Hippocampal formation (tissue), 2 donors: ENCODE measurements at regions not wholly inside any gene's neighbourhood (a gene's known extent, or its start where the extent isn't known, plus 50 kb on each side); places are given as distances from the start of the nearest gene placed in this dataset.

Source experiments
- DNase-seq, 2 donors: peaks; one replicate each; lab custom pipeline; 2025; lab: John Stamatoyannopoulos, UW

- no peak for DNase-seq
Measured at GRCh38 chr22:48318173-48318572, 1509.5 kb downstream of the BRD1 start.

- DNase-seq = no peak
Measured at GRCh38 chr22:48316257-48317250, 1511.1 kb downstream of the BRD1 start.

GRCh38 chr22:48315439-48316256 is 1512.0 kb downstream of the BRD1 start:
- DNase-seq = no peak

DNA sequence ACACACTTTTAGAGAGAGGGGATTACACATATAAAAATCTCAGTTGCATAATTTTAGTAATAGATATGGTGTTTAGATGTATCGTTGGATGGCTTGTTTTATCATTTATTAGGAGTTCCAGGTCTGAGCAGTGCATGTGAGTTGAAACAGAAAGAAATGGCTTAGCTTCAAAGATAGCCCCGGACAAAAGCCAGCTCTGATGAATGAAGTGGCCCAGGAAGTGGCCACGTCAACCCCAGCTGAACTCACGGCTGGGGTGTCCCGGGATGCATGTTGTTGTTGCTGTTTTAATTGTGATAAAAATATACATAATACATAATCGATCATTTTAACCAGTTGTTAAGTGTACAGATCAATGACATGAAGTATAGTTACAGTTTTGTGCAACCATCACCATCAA is 1513.6 kb downstream of the BRD1 start:
- DNase-seq = no peak

DNA sequence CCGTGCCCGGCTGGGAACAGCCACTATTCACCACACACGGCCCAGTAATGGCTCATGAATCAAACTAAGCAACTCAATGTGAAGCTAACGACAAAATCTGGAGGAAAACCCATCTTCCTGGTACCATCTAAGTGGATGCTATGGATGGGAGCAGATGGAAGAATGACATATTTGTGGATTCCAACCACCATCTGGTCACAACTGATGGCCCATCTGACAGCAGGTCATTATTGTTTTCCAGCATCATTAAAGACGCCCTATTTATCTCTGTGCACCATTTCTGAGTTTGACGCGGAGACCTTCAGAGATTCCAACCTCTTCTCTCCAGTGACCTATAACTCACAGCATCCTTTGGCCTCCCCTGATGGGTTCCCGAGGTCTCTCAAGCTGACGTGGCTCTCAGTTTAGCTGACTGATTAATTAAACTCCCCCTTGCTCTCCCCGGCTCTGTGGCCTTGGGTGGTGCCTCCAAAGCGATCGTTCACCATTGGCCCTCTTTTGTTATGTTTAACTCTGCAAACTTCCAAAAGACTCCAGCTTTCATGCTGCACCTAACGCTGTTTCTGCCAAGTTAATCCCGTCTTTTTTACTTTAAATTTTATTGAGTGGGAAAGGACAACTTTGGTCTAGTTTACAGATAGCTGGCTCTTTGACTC is 1514.4 kb downstream of the BRD1 start:
- DNase-seq = no peak

DNA sequence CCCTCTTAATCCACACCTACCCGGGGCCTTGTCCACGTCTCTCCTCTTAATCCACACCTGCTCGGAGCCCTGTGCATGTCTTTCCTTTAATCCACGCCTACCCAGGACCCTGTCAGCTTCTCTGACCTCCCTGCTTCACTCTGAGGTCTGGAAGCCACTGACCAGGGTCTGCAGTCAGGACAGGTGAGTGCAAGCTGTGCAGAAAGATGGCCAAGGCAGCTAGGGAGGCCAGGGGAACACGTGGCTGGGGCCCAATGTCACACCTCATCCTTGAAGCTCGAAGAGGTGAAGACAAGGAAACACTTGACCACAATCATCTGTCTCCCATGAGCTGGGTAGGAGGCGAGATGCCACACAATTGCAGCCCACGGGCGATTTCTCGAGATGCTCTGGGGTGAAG is 1516.9 kb downstream of the BRD1 start:
- DNase-seq = no peak

DNA sequence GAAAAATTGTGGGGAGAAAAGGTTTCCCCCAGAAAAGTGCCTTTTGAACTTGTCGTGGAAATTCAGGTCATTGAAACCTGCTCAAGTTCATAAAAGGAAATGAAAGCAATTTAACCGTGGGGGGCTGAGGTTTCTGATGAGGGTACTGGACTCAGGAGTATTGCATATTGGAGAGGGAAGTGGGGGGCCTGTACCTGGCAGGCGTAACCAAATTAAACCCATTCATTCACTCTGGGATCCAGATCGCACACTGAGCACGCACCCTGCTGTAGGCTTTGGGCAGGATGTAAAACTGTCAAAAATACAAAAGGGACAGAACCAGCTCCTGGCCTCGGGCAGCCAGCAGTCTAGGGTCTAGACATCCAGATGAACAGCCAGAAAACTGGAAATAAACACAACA is 1517.4 kb downstream of the BRD1 start:
- no peak for DNase-seq

- no peak for DNase-seq
Measured at GRCh38 chr22:48309836-48310235, 1517.8 kb downstream of the BRD1 start.

DNA sequence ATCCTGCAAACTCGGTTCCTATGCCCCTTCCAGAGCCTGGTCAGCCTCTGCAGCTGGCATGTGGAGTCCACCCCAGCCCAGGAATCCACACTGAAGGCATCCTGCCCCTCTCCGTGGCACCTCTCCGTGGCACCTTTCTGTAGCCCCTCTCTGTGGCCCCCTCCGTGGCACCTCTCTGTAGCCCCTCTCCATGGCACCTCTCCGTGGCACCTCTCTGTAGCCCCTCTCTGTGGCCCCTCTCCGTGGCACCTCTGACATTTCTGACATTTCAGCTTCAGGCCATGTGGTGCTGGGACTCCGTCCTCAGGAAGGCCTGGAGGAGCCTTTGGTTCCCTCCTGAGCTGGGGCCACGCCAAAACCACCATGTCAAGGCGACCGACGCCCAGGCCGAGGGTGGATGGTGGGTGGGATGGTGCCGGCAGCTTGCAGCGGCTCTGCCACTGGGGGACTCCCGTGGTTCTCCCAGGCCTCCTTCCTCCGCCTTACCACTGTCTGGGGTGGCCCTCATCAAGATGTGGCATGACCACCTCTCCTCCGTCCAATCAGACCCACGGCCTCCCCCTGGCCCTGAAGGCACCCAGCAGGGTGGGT is 1518.5 kb downstream of the BRD1 start:
- no peak for DNase-seq

- no peak for DNase-seq
Measured at GRCh38 chr22:48307931-48308330, 1519.7 kb downstream of the BRD1 start.

DNA sequence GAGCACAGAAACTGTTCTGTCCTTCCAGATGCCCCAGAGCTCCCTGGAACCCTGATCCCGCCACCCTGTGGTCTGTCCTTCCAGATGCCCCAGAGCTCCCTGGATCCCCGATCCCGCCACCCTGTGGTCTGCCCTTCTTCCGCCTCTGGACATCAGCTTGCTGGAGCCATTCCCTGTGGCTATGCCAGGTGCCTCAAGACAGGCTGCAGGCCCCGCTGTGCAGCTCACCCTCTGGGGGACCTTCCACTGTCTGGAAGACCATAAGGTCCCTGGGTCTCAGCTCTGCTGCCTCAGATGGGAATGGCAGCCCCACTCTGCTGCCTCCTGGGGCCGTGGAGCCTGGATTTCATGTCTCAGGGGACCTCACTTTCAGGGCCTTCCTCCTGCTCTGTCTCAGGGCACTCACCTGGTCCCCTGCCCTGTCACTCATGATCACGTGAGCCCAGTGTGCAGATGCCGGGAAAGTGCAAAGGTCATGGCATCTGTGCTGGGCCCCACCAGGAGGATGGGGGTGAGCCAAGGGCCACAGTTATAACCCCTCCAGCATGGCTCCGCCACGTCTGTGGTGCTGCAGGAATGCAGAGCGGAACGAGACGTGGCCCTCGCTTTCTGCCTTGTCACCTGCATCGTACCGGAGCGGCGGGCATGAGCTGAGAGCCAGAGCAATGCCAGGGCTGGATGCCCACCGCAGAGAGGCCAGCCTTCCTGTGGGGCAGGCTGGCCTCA is 1520.7 kb downstream of the BRD1 start:
- no peak for DNase-seq

- no peak for DNase-seq
Measured at GRCh38 chr22:48306284-48306683, 1521.4 kb downstream of the BRD1 start.

DNA sequence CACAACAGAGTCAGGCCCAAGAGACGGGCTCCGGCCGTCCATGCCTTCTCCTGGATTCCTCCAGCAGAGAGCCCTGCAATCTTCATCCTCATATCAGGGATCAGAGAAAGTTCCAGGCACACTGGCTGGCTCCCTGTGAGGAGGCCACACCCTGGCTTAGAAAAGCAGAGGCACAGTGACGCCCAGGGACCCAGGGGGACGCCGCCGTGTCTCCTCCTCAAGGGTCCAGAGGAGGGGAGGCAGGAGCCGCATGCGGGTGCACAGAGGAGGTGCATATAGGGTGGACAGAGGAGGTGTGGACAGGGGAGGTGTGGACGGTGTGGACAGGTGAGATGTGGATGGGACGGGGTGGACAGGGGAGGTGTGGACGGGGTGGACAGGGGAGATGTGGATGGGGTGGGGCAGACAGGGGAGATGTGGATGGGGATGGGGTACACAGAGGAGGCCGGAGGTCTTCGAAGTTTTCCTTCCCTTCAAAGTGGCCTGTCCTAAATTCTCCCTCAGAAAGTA is 1521.9 kb downstream of the BRD1 start:
- DNase-seq = no peak

GRCh38 chr22:48303369-48303725 is 1524.3 kb downstream of the BRD1 start:
- no peak for DNase-seq

DNA sequence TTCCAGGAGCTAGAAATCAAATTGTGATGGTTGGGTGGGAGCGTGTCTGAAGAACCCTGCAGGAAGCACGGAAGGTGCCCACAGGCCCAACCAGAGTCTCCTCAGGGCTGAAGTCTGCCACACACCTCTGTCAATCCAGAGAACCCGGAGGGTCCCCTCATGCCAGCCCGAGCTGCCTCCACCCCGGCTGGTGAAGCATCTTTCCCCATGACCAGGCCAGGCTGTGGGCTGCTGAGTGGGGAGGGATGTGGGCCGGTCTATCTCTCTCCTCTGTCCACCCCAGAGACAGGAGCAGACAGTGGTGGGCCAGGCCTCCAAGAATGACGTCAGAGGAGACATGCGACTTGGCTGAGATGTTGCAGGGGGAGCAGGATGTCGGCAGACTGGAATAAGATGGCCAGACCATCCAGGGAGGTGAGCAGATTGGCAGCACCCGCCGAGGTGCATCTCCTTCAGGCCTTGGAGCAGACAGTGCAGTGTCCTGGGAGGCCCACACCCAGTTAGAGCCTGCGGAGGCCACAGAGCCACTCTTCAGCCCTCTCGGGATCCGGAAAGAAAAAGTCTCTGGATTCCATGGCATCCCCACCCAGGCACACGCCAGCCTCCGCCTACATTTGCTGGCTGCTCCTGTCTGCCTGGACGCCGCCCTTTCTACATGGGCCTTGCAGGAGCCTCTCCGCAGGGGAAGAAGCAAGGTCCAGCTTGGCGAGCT is 1524.9 kb downstream of the BRD1 start:
- no peak for DNase-seq

DNA sequence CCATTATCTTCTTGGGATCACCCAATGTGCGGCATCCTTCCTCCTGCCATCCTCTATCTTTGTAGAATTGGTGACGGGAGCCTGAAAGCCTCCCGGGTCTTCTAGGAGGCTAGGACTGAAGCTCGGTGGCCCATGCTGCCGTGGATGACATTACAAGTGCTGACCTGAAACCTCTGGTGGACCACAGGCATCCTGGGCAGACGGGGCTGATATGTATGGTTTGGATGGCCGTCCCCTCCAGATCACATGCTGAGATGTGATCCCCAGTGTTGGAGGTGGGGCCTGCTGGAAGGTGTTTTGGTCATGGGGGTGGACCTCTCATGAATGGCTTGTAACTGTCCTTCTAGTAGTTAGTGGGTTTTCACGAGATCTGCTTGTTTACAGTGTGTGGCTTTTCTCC is 1525.8 kb downstream of the BRD1 start:
- no peak for DNase-seq

GRCh38 chr22:48301421-48301820 is 1526.3 kb downstream of the BRD1 start:
- no peak for DNase-seq

DNA sequence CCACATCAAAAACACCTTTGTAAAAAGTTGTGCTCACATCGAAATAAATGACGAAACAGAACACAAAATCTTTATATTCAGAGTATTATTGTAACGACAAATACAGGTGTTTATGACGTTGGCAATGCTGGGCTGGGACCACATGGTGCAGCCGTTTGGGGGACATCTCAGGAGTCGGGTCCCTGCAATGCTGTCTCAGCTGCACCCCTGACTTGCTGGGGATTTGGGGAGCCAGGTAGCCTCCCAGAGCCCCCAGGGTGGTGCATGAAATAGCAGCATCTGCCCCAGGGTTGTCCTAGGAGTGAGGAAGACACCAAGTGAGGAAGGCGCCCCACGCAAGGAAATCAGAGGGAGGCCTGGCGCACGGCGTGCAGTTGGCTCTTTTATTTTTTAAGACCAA is 1526.8 kb downstream of the BRD1 start:
- DNase-seq = no peak

DNA sequence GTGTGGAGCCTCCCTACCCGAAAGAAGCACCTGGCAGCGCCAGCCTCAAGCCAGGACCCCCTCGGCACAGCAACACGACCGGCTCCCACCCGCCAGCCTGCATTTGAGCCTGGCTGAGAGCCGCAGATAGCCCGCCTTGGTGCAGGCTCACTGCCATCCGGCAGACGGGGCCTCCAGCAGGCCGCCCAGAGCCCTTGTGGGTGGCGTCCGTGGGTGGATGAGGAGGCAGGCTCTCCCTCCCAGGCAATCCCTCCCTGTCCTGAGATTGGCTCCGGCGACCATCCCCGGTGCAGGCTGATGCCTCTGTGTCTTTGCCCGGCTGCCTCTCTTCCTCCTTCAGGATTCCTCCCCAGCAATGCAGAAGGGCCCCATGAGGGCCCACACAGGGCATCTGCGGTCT is 1527.9 kb downstream of the BRD1 start:
- DNase-seq = no peak

DNA sequence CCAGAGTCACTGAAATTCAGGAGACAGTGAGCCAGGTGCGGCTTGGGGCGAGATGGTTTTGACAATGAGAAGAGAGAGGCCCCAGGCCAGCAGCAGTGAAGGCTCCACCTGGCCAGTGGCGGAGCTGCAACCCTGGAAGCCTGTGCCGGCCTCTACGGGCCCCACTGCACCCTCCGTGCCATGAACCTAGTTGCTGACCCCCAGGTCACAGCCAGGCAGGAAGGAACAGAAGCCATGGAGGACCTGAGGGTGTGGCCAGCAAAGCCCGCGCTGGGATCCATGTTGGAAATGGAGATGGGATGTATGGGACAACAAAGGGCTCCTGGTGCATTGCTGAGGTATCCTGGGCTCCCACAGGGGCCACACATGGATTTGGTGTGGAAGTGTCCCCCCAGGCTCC is 1528.5 kb downstream of the BRD1 start:
- DNase-seq = no peak

GRCh38 chr22:48297296-48297695 is 1530.4 kb downstream of the BRD1 start:
- no peak for DNase-seq
